GM12864 (cell line): ENCODE measurements at regions not wholly inside any gene's neighbourhood (a gene's known extent, or its start where the extent isn't known, plus 50 kb on each side); places are given as distances from the start of the nearest gene placed in this dataset.

Experiments
- DNase-seq: peaks from one replicate; pipeline ENCODE4 v3.0.0-alpha.2; 2011; ENCODE audit warnings: low read depth
- H3K4me3 ChIP-seq: 2 replicates; pipeline ENCODE4 v1.5.1; 2011; ENCODE audit warnings: mild to moderate bottlenecking, low read depth, low read length, control low read depth
- CTCF ChIP-seq: IDR thresholded peaks from 2 replicates; pipeline ENCODE4 v1.5.1; 2011; ENCODE audit warnings: low read depth, mild to moderate bottlenecking, moderate library complexity, low read length, control low read depth, inconsistent platforms; ENCODE audit errors: missing control alignments

- H3K4me3 ChIP-seq = no peak overlapping the region
- no peak for TF ChIP-seq CTCF
- DNase-seq = no peak
These were observed 535.8 kb upstream of the POU3F3 start for GRCh38 chr2:104318001-104318665.

DNA sequence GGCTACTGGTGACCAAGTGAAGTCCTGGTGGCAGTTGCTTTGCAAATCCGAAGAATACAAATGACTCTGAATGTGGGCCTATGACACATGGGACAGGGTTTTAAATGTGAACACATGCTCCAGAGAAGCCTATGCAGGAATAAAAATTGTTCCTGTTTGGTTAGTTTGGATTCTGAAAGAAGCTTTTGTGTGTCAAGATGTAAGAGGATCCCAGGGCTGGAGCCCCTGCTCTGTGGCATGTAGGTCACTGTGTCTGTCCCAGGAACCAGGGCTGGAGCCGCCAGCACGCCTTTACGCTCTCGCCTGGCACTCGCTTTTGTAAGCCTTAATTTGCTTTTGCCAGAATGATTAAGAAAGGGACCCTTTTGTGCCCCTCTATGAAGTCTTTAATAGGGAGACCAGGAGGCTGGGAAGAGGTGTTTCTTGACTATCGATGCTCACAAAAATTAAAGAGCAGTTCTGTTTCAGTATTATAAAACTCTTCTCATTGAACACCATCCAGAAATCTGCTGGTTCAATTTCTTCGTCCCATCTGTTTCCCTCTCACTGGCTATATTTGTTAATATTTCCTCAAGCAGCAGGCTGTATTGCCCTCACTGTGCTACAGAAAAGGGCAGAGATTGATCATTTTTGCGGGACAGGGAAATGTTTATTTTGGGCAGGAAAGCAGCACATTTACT is 532.7 kb upstream of the POU3F3 start:
- no peak for DNase-seq
- H3K4me3 ChIP-seq = no peak overlapping the region
- TF ChIP-seq CTCF = no peak

DNA sequence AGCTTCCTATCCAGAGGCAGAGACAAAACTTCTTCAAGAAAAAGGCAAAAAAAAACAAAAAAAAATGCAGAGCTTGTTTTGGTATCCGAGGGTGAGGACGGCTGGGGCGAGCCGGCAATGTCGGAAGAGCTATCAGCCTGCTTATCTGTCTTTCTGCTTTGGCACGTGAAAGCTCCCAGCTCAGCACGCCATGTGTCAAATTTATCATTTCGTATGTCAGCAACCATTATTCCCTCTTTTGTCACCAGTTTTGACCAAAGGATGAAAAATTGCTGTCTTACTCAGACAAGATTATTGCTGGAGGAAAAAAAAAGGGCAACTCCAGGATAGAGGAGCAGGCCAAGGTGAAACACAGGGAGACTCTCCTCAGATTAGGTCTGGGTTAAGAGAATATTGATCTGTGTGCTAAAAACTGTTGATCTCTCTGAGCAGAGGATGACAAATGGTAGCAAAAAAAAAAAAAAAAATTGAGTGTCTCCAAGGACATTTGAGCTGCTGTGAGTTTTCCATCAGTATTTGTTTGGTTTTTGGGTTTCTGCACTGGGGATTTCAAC is 532.0 kb upstream of the POU3F3 start:
- no peak overlapping the region for H3K4me3 ChIP-seq
- no peak for TF ChIP-seq CTCF
- DNase-seq = no peak

GRCh38 chr2:104332731-104333130 is 521.2 kb upstream of the POU3F3 start:
- TF ChIP-seq CTCF = no peak
- no peak overlapping the region for H3K4me3 ChIP-seq
- no peak for DNase-seq

DNA sequence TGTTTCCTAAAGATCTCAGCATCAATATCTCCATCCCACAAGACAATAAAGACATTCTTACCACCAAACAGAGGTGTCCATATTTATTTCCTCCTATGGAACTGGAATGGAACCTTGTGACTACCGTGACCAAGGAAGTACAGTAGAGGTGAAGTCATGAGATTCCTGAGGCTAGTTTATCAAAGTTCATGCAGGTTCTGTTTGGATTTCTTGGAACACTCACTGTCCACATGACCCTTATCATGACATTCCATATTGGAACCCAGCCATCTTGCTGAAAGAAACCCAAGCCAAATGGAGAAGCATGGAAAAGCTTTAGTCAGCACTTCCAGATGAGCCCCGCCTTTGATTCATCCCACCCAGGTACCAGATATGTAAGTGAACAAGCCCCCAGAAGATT is 516.0 kb upstream of the POU3F3 start:
- no peak for TF ChIP-seq CTCF
- no peak for DNase-seq
- no peak overlapping the region for H3K4me3 ChIP-seq

DNA sequence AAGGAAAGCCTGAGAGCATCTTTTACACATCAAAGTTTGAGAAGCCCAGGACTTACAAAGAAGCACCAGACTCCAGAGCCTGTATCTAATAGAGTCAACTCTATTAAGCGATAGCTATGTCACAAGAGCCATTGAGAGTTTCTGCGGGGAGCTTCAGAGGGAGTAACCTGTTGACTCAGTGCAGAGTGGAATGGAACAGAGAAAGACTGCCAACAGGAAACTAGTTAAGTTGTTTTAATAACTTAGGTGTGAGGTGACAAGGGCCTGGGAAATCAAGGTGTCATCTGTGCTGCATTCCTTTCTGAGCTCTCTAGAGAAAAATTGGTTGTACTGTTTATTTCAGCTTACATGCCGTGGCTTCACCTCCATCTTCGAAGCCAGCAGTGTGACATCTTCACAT is 513.8 kb upstream of the POU3F3 start:
- DNase-seq = no peak
- H3K4me3 ChIP-seq = no peak overlapping the region
- no peak for TF ChIP-seq CTCF
